NCI-H1092 (cell line): ENCODE measurements at regions not wholly inside any gene's neighbourhood (a gene's known extent, or its start where the extent isn't known, plus 50 kb on each side); places are given as distances from the start of the nearest gene placed in this dataset.

Experiments used
- DNase-seq: peaks from one replicate; lab custom pipeline; 2025; lab: John Stamatoyannopoulos, UW

- peak; percentile 35 for DNase-seq
Observed at GRCh38 chr20:6886065-6886729, 118.7 kb downstream of the BMP2 start.

DNA sequence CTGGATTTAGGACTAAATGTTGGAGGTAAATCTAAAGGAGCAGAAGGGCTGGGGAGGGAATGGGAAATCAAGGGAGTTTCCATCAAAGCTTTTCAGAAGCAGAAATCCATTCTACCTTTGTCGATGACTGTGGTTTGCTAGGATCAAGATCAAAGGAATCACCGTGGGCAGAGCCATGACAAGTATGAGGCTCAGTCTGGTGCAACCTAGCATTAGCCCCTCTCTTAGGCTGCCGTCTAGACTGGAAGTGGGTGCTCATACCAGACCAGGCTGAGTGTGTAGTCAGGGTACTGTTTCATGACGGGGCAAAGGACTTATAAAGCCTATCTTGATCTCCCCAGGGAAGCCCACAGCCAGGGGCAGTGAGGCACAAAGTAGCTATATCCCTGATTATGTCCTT is 120.5 kb downstream of the BMP2 start:
- DNase-seq: no peak

GRCh38 chr20:6888736-6889395 is 121.4 kb downstream of the BMP2 start:
- DNase-seq: no peak

GRCh38 chr20:6892724-6893123 is 125.2 kb downstream of the BMP2 start:
- no peak for DNase-seq

DNA sequence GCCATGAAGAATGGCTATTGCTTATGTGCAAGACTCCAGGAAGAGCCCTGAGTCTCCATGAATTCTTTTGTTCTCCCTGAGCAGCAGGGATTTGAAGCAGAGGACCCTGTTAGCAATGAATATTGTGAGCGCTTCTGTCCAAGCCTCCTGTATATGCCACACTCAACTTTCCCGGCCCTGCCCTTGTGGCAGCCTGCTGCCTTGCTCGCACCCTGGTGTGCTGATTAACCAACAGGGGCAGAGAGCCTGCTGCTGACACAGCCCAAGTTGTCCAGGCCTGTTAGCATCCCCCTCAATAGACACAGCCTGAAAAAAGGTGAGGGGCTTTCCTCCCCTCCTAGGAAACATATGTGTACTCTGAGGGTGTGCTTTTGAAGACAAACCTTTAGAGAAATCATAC is 131.4 kb downstream of the BMP2 start:
- no peak for DNase-seq

DNA sequence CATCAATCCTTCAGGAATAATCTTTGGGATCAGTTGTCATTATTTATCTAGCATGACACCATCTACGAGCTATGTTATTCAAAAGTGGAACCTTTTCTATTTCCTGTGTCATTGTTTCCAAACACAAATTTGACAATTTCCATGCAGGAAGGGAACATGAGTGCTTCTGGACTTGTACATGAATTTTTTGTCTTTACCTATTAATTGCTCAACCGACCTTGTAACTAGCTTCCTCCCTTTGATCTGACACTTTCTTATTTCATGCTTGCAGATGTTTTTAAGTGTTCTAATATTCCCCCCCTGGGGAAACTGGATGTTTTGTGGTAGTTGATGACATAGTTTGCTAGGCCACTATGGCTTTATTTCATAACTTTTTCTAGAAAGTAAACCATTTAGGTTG is 139.4 kb downstream of the BMP2 start:
- DNase-seq: no peak

DNA sequence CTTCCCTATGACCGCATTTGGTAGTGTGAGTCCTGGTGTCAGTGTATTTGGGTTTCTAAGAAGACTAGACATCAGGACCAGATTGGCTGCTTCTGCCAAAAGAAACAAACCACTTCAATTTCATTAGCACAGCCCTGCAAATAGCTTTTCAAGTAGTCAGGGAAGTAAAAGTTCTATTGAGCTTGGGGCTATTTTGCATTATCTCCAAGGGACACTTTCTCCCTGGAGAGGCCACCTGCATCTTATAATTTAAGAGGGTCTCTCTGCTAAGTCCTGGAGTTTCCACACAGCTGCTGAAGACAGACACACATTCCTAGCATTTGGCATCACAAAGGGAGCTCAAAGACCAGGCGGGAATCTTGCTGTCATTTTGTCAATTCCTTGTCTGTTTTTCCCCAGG is 141.2 kb downstream of the BMP2 start:
- DNase-seq: no peak

DNA sequence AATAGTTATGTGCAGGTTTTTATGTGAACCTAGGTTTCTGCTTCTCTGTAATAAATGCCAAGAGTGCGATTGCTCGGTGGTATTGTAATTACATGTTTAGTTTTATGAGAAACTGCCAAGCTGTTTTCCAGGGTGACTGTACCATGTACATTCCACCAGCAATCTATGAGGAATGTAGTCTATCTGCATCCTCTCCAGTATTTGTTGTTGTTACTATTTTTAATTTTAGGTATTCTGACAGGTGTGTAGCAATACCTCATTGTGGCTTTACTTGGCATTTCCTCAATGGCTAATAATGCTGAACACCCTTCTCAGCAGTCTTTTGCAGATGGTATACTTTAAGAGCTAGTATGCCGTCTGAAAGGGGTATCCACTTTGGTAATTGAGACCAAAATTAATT is 142.1 kb downstream of the BMP2 start:
- DNase-seq: no peak

- no peak for DNase-seq
Observed at GRCh38 chr20:6914986-6915385, 147.5 kb downstream of the BMP2 start.

- no peak for DNase-seq
Observed at GRCh38 chr20:6916938-6917337, 149.5 kb downstream of the BMP2 start.

DNA sequence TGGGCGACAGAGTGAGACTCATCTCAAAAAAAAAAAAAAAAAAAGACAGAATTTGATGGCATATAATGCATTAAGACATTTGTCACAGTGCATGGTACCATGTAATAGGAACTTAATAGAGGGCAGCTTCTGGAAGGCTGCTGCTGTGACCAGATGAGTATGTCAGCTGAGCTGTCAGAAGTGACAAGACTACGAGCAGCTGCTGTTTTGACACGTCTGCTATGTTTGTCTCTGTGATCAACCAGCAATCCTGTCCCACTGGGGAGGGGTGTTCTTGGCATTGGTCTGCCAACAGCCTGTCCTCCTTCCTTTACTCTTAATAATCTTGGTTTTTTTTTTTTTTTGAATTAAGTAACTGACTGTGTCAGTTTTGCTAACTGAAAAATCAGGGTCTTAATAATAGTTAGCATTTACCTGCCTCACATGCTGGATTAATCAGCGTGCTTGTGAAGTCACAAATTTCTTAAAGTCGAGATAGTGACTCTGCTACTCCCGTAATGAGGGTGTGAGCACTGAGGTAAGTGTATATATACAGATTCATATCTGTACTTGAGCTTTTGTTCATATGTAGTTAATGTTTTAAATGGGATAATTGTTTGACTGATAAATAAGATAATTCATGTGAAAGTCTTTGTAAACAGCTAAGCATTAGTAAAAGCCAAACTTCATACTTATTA is 152.4 kb downstream of the BMP2 start:
- no peak for DNase-seq

DNA sequence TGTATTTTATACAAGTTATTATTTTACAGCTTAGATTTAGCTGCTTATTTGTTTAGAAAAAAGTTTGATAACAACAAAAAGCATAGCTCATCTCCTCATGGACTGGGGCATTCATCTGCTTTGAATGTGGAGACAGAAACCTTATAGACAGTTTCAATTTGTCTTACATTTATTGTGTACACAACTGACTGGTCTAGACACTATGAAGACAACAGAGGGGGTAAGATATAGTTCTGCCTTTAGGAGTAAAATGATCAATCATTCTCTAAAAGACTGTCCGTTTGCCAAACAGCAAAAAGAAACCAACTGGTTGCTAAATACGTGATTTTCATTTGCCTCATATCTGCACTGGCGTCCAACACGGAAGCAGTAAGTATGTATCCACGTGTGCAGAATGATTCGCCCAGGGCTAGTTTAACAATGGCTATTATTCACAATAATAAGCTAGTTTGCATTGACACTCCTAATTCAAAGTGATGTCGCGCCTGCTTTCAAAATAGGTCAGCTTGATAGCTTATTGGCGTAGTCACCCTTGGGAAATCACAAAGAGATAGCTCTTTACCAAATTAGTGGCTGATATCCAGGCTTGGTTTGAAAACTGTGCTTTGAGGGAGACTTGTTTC is 153.6 kb downstream of the BMP2 start:
- DNase-seq: no peak

DNA sequence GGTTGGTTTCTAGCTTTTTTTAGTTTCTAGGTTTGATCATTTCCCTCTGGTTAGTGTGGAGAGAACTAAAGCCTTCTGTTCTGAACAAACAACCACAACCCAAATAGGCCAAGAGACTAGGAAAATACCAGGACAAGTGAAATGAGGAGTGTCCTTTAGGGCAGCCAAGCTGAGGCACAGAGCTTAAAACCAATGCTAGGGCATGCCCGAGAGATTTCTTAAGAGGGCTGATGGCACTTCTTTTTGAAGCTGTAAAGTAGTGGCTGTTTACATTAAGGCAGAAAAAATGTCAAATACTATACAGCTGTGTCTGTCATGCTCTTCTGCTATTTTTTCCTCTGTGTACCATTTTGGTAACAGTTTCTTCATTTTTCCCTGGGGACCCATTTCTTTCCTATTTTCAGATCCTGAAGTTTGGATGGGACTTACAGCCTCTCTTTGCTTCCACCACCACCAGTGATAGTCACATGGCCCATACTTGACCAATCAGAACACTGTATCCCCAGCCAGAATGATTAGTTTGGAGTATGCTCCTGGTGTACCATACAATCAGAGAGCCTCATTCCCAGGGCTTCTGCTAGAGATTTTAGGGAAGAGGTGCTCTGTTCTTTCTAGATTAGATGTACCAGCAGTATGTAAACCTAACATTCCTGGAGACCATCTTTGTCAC is 154.4 kb downstream of the BMP2 start:
- DNase-seq: no peak

- DNase-seq: no peak
Observed at GRCh38 chr20:6924681-6925080, 157.2 kb downstream of the BMP2 start.

DNA sequence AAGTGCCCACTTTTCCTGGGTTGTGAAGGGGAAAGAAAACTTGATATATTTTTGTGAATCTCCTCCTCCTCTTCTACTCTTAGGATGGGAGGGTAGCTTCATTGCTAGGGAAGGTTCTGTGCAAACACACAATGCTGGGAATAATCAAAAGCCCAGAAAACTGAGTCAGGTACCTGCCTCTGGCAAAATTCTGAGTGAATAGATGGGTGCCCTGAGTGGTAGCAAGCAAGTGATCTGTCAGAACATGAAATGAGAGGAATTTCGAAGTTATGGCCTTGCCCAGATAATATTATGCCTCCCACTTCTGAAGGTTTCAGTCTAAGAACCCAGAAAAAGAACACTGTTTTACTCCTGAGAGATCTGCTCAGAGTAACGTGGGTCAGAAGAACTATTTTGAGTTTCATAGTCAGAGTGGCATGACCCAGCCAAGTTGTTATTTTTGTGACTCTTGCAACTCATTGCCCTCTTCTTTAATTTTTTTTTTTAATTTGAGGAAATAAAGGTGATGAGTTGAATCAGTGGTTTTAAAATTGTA is 158.3 kb downstream of the BMP2 start:
- DNase-seq: no peak

GRCh38 chr20:6940048-6940447 is 172.6 kb downstream of the BMP2 start:
- no peak for DNase-seq

DNA sequence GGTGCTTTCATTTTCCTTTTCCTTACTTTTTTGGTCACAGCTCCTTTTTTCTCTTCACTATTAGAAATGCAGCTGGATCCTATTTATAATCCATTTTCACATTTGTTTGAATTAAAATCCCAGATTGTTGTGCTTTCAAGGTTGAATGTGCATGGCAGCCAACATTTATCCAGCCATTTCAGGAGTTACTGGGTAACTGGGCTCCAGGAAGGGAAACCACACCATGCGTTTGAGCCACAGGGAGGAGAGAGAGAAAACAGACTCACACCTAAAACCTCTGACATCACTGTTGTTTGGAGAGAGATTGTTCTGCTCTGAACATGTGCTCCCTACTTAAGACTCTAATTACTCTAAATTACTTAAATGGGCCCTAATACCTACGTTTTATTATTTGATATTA is 173.4 kb downstream of the BMP2 start:
- no peak for DNase-seq

DNA sequence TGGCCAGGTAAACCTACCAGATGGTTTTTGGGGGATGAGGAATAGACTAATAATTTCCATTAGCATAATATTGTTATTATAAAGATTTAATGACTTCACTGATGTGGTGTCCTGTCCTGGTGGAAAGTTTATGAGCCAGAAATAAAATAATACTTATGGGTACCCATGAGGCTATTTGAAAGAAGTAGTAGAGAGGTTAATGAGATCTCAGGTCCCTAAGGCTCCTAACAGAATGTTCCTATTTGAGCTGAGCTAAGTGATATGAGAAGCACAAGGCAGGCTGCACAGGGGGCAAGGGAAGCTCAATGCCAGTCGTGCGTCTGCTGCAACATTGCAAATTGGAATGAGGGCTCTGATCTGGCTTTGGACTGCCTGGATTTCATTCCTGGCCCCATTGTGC is 174.1 kb downstream of the BMP2 start:
- no peak for DNase-seq

DNA sequence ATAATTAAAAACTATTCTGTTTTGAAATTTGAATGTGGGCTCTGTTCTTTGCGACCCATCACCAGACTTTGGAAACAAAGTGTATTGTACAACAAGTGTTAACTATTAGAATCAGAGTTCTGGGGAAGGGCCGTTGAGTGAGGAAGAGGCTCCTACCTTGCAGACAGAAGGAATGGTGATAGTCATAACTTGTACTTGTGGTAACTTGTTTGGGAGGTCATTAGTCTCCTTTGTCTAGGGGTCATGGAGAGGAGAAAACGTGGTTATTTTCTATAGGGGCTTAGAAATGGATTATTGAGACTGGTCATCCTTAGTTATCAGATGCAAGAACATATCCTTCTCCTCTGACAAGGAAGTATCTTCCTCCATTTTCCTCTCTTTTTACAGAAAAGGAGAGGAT is 174.8 kb downstream of the BMP2 start:
- DNase-seq: no peak

- DNase-seq: no peak
Observed at GRCh38 chr20:6944292-6944691, 176.8 kb downstream of the BMP2 start.

DNA sequence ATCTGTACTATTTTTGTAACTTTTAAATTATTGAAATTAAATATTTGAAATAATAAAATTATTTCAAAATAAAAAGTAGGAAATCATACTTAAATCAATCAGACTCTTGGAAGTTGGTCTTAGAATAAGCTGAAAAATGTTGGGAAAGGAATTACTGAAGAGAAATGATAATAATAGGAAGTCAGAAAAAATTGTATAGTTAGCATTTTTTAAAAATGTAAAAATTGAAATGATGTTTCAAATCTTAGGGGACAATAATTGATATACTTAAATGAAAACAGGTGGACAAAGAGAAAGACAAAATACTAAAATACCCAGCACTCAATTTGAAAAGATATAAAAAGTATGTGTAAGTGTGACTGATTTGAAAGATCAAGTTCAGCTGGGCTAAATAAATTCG is 186.1 kb downstream of the BMP2 start:
- DNase-seq: no peak

- no peak for DNase-seq
Observed at GRCh38 chr20:6954219-6954618, 186.7 kb downstream of the BMP2 start.
